PFSK-1 (cell line): ENCODE measurements at regions not wholly inside any gene's neighbourhood (a gene's known extent, or its start where the extent isn't known, plus 50 kb on each side); places are given as distances from the start of the nearest gene placed in this dataset.

Experiments
- POLR2AphosphoS5 ChIP-seq: IDR thresholded peaks from 2 replicates; pipeline ENCODE4 v1.6.1; 2012; ENCODE audit warnings: low read depth, mild to moderate bottlenecking, control low read depth, low read length, moderate library complexity
- SIN3A ChIP-seq: IDR thresholded peaks from 2 replicates; pipeline ENCODE4 v1.6.1; 2012; ENCODE audit warnings: mild to moderate bottlenecking, low read length, moderate library complexity, borderline replicate concordance; ENCODE audit not compliant: insufficient read depth
- TAF1 ChIP-seq: IDR thresholded peaks from 2 replicates; pipeline ENCODE4 v1.6.1; 2012; ENCODE audit warnings: low read length, control low read depth, borderline replicate concordance; ENCODE audit not compliant: insufficient read depth

GRCh38 chr2:184367211-184367610, 231.1 kb upstream of the ZNF804A start:
- TF ChIP-seq POLR2AphosphoS5, result no peak
- no peak for TF ChIP-seq SIN3A
- no peak for TF ChIP-seq TAF1
